Prostate gland (tissue), 2 donors: ENCODE measurements at regions not wholly inside any gene's neighbourhood (a gene's known extent, or its start where the extent isn't known, plus 50 kb on each side); places are given as distances from the start of the nearest gene placed in this dataset.

Experiments
- CTCF ChIP-seq, 4 experiments: fragments of 200-600 bp in 2 of 4; fragments of 450-650 bp in 2 of 4; sonication (generic) in 2 of 4; IDR thresholded peaks; 1 replicate in 3 of 4; 2 replicates in 1 of 4; pipeline ENCODE4 v1.5.1; 2016 to 2019; ENCODE audit warnings: antibody characterized with exemption in 4 of 4, mild to moderate bottlenecking in 2 of 4, moderate library complexity in 2 of 4
- POLR2A ChIP-seq: fragments of 450-650 bp; IDR thresholded peaks from one replicate; pipeline ENCODE4 v1.6.1; 2016; ENCODE audit warnings: antibody characterized with exemption, mild to moderate bottlenecking

DNA sequence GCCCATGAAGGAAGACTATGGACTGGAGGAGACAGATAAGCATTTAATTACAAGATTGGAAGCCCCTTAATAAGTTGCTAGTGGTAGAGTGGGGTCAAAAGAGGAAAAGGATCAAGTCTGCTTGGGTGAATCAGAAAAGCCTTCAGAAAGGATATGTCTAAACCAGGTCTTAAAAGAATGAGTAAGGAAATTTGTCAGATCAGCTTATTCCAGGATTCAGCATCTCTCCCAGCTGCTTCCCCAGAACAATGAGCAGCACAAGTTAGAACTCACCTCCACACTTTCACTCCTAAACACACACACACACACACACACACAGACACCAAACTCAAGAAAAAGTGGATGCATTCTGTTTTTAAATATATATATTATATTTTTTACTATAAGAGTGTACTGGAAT lies 166.5 kb downstream of the CPEB2 start:
- no peak for TF ChIP-seq POLR2A
- TF ChIP-seq CTCF (IDR thresholded peaks at IDR 0.05) = no peak
